Caki2 (cell line): ENCODE measurements at regions not wholly inside any gene's neighbourhood (a gene's known extent, or its start where the extent isn't known, plus 50 kb on each side); places are given as distances from the start of the nearest gene placed in this dataset.

Source experiments
- DNase-seq: peaks from one replicate; pipeline ENCODE4 v3.0.0-alpha.2; 2015; ENCODE audit warnings: low read depth
- in situ Hi-C: cut with HindIII; loops from 2 replicates; pipeline ENCODE4 v1.10.0; 2016; ENCODE audit warnings: low sequenced_read_pairs, low pct_unique_long_range_greater_than_20kb, mixed read lengths

DNA sequence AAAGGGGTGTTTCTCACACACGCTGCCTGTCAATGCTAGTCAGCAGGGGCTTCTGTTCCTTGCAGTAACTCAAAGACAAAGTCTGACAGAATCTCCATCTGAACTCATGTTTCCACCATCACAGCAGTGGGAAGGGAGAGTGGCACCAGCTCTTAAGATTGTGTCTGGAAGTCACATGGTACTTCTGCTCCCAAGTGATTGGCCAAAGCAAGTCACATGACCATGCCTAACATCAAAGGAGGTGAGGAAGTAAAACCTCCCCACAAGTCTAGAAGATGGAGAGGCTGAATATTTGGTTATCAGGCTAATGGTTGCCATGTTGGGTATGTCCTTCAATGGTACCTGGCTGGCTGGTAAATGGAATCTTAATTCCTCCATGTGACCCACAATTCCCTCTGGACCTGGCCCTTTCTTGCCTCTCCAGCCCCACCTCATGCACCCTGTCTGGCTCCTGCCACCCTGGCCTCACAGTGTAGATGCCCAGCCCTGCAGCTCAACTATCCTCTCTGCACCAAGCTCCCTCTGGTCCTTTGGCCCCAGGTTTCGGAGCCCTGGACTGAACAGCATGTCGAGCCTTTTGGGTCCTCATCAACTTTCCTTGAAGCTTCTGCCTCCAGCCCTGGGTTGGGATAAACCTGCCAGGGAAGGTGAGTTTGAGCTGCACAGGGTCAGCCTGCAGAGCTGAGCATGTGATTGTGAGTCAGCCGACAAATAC, 51.0 kb upstream of the PMEPA1 start:
- no peak for DNase-seq
- in situ Hi-C loops = no loop called here

DNA sequence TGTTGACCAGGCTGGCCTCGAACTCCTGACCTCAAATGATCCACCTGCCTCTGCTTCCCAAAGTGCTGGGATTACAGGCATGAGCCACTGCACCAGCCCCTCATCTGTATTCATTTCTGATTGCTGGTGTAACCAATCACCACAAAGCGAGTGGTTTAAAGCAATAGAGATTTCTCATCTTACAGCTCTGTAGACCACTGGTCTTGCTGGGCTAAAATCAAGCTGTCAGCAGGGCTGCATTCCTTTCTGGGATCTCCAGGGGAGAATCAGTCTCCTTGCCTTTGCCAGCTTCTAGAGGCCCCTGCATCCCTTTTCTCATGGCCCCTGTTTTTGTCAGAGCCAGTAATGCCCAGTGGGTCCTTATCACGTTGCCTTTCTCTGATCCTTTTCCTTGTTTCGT, 49.9 kb upstream of the PMEPA1 start:
- in situ Hi-C loops = no loop called here
- DNase-seq = no peak
